IPS-NIHi7 (cell line): ENCODE measurements at regions not wholly inside any gene's neighbourhood (a gene's known extent, or its start where the extent isn't known, plus 50 kb on each side); places are given as distances from the start of the nearest gene placed in this dataset.

Source experiments
- DNase-seq: peaks from one replicate; pipeline ENCODE4 v3.0.0; 2012; ENCODE audit warnings: mixed read lengths; ENCODE audit errors: extremely low spot score

- no peak for DNase-seq
These were observed 977.9 kb downstream of the BRINP3 start for GRCh38 chr1:189499736-189500135.

- DNase-seq = no peak
These were observed 976.9 kb downstream of the BRINP3 start for GRCh38 chr1:189500778-189501177.

GRCh38 chr1:189510827-189511226 lies 966.8 kb downstream of the BRINP3 start:
- DNase-seq = no peak

- peak; percentile 6 for DNase-seq
These were observed 964.6 kb downstream of the BRINP3 start for GRCh38 chr1:189513091-189513490.

GRCh38 chr1:189522441-189522840 lies 955.2 kb downstream of the BRINP3 start:
- no peak for DNase-seq

- no peak for DNase-seq
These were observed 953.2 kb downstream of the BRINP3 start for GRCh38 chr1:189524501-189524900.

GRCh38 chr1:189530162-189530561 lies 947.5 kb downstream of the BRINP3 start:
- DNase-seq = no peak

- no peak for DNase-seq
These were observed 939.4 kb downstream of the BRINP3 start for GRCh38 chr1:189538271-189538670.

GRCh38 chr1:189550498-189550897 lies 927.2 kb downstream of the BRINP3 start:
- no peak for DNase-seq

- DNase-seq = no peak
These were observed 913.9 kb downstream of the BRINP3 start for GRCh38 chr1:189563784-189564183.

- DNase-seq = no peak
These were observed 909.8 kb downstream of the BRINP3 start for GRCh38 chr1:189567890-189568289.

GRCh38 chr1:189596197-189596596 lies 881.5 kb downstream of the BRINP3 start:
- DNase-seq = no peak

- DNase-seq = no peak
These were observed 880.6 kb downstream of the BRINP3 start for GRCh38 chr1:189597083-189597482.

- DNase-seq = no peak
These were observed 872.4 kb downstream of the BRINP3 start for GRCh38 chr1:189605226-189605625.

- no peak for DNase-seq
These were observed 871.6 kb downstream of the BRINP3 start for GRCh38 chr1:189606047-189606446.

- no peak for DNase-seq
These were observed 870.7 kb downstream of the BRINP3 start for GRCh38 chr1:189606795-189607476.

- DNase-seq = no peak
These were observed 870.1 kb downstream of the BRINP3 start for GRCh38 chr1:189607477-189608096.

GRCh38 chr1:189609167-189609566 lies 868.5 kb downstream of the BRINP3 start:
- no peak for DNase-seq

- DNase-seq = no peak
These were observed 860.8 kb downstream of the BRINP3 start for GRCh38 chr1:189616893-189617292.

- DNase-seq = no peak
These were observed 857.9 kb downstream of the BRINP3 start for GRCh38 chr1:189619682-189620332.

- DNase-seq = no peak
These were observed 857.2 kb downstream of the BRINP3 start for GRCh38 chr1:189620471-189620870.

- no peak for DNase-seq
These were observed 854.3 kb downstream of the BRINP3 start for GRCh38 chr1:189623336-189623735.

GRCh38 chr1:189627427-189627826 lies 850.2 kb downstream of the BRINP3 start:
- no peak for DNase-seq
